ENCODE measurements at regions not wholly inside any gene's neighbourhood (a gene's known extent, or its start where the extent isn't known, plus 50 kb on each side); places are given as distances from the start of the nearest gene placed in this dataset.

DNA sequence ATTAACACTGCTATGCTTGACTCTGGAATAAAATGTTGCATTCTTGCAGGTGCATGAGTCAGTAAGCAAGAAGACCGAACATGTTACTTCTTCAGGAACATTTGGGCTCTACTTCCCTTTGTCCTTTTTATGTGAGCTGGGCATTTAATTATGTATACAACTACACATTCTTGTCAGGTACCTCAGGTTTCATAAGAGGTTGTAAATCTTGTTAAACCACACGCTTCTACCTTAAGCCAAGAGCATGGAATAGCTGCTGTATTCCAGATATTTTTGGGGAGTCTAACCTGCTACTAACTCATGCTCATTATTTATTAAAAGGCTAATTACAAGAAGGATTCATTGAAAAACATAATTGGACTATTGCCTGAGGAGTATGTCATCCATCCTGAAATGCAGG lies 414.2 kb upstream of the KLF6 start:
- H3K27me3 ChIP-seq = no peaks in the 10 kb centered on the region
- H3K27ac ChIP-seq = no peak overlapping the region
- intact Hi-C loops (cut with DNase I; ENCODE audit: low total_unique reads) = no loop called here
- DNase-seq = no peak
- H3K4me1 ChIP-seq = peaks cover 0 to 41% (median 13%) of the 10 kb centered on the region in 4 donors
- no peaks in the 10 kb centered on the region for H3K9me3 ChIP-seq
- H3K4me3 ChIP-seq = no peak overlapping the region
- H3K36me3 ChIP-seq = no peaks in the 10 kb centered on the region
- TF ChIP-seq CTCF (IDR thresholded peaks at IDR 0.05) = no peak

DNA sequence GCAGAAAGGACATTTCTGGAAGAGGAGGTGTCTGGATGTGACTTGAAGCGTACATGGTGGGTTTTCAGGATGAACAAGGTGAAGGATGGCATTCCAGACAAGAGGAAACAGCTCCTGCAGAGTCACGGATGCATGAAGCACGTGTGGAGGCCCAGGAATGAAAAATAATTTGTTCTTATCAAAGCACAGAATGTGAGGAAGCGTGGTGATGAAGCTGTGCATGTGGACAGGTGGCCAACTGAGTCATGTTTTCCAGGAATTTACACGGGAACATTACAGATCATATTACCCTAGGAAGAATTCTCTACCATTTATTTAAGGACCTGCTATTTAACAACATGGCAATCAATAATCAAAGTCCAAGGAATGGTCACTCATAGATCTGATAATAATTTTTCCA lies 413.2 kb upstream of the KLF6 start:
- no peaks in the 10 kb centered on the region for H3K36me3 ChIP-seq
- intact Hi-C loops (cut with DNase I; ENCODE audit: low total_unique reads) = no loop called here
- H3K4me3 ChIP-seq = no peak overlapping the region
- H3K27ac ChIP-seq = no peak overlapping the region
- H3K9me3 ChIP-seq = no peaks in the 10 kb centered on the region
- no peaks in the 10 kb centered on the region for H3K27me3 ChIP-seq
- no peak for TF ChIP-seq CTCF (IDR thresholded peaks at IDR 0.05)
- peaks cover 0 to 33% (median 13%) of the 10 kb centered on the region in 4 donors for H3K4me1 ChIP-seq
- no peak for DNase-seq

DNA sequence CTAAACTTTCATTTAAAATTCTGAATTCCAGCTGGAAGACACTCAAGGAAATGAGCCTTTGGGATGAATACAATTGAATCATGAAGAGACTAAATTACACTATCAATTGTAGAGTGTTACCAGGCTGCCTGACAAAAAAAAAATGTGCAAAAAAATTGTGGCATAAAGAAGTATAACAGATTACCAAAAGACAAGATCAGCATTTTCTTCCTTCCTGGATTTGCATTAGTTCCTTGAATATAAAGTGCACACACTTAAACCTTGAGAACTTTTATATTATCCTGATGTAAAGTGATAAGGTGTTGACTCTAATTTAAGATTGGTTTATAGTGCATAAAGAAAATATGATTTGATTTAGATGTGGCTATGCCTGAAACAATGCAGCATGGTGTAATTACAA lies 412.7 kb upstream of the KLF6 start:
- Histone ChIP-seq H3K27ac (peak overlapping the region; percentile 4 to 46), H3K36me3 (no peaks in the 10 kb centered on the region), H3K27me3 (no peaks in the 10 kb centered on the region), H3K9me3 (no peaks in the 10 kb centered on the region), H3K4me1 (peaks cover 0 to 28% (median 9%) of the 10 kb centered on the region in 4 donors), H3K4me3 (no peak overlapping the region)
- TF ChIP-seq CTCF (IDR thresholded peaks at IDR 0.05) = no peak
- intact Hi-C loops (cut with DNase I; ENCODE audit: low total_unique reads) = no loop called here
- DNase-seq = no peak

DNA sequence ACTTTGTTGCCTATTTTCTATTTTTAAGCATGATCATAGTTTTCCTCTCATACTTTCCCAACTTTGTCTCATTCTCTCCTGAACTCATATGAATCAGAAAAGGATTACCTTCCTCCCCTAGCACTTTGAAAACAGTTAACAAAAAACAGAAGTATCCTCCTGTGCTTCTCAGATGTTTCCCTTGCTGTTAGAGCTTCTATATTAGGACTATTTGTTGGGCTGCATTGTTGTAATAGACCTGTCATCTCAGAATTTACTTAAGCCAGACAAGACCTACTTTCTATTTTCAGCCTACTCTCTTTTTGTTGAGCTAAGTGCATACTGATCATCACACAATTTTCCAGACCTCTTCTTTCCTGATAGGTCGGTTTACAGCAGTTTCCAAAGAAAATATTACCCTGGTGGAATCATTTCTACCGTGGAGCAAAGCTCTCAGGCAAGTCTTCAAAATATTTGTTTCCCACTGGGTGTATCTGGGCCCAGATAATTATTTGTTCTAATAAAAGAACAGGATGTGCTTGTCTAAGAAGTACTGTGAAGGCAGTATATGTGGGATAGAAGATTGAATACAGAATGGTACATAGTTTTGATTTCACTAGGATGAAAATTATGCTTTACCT lies 411.9 kb upstream of the KLF6 start:
- H3K27me3 ChIP-seq = no peaks in the 10 kb centered on the region
- DNase-seq = no peak
- peaks cover 0 to 20% (median 7%) of the 10 kb centered on the region in 4 donors for H3K4me1 ChIP-seq
- TF ChIP-seq CTCF (IDR thresholded peaks at IDR 0.05) = no peak
- no peaks in the 10 kb centered on the region for H3K36me3 ChIP-seq
- H3K27ac ChIP-seq = peak overlapping the region; percentile 4 to 46
- intact Hi-C loops (cut with DNase I; ENCODE audit: low total_unique reads) = no loop called here
- H3K9me3 ChIP-seq = no peaks in the 10 kb centered on the region
- no peak overlapping the region for H3K4me3 ChIP-seq

DNA sequence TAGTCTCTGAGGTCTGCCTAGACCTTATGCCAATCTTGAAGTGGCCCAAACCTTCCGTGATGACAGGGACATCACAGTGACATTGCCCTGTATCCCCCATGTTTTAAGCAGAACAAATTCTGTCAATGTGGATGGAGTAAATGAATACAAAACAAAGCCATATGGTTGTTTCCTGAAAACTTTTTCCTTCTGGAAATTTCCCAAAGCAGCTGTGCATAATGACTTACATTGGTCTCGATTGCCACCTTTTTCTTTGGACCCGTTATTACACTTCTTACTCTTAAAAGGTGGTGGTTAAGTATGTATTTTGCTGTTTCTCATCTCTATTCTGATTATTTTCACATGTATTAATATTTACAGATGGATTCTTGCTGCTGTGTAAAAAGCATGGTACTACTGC lies 411.2 kb upstream of the KLF6 start:
- H3K36me3 ChIP-seq = no peaks in the 10 kb centered on the region
- H3K27me3 ChIP-seq = no peaks in the 10 kb centered on the region
- no peak for DNase-seq
- no peaks in the 10 kb centered on the region for H3K9me3 ChIP-seq
- H3K4me3 ChIP-seq = no peak overlapping the region
- intact Hi-C loops (cut with DNase I; ENCODE audit: low total_unique reads) = no loop called here
- H3K27ac ChIP-seq = peak overlapping the region in 1 of 2 donors; percentile 46
- TF ChIP-seq CTCF (IDR thresholded peaks at IDR 0.05) = no peak
- H3K4me1 ChIP-seq = peaks cover 0 to 20% (median 7%) of the 10 kb centered on the region in 4 donors

GRCh38 chr10:4195213-4195612 lies 410.2 kb upstream of the KLF6 start:
- Histone ChIP-seq H3K9me3 (no peaks in the 10 kb centered on the region), H3K4me1 (peaks cover 0 to 20% (median 7%) of the 10 kb centered on the region in 4 donors), H3K27me3 (no peaks in the 10 kb centered on the region), H3K27ac (no peak overlapping the region), H3K36me3 (no peaks in the 10 kb centered on the region), H3K4me3 (no peak overlapping the region)
- intact Hi-C loops (cut with DNase I; ENCODE audit: low total_unique reads) = no loop called here
- TF ChIP-seq CTCF (IDR thresholded peaks at IDR 0.05) = no peak
- no peak for DNase-seq
